ENCODE measurements at regions not wholly inside any gene's neighbourhood (a gene's known extent, or its start where the extent isn't known, plus 50 kb on each side); places are given as distances from the start of the nearest gene placed in this dataset.

GRCh38 chr4:81557306-81557705 is 85.6 kb upstream of the RASGEF1B start:
- no peaks in the 10 kb centered on the region for H3K79me2 ChIP-seq (ENCODE audit: control insufficient read depth, insufficient read depth, low read length)
- no peak for DNase-seq (ENCODE audit: low read depth in 2 of 2)

GRCh38 chr4:81555489-81555888 is 83.8 kb upstream of the RASGEF1B start:
- Histone ChIP-seq H3K36me3 (ENCODE audit: control insufficient read depth, insufficient read depth, low read length) (no peaks in the 10 kb centered on the region), H3K4me2 (ENCODE audit: extremely low read depth, insufficient read depth, low read length) (no peak overlapping the region), H3K9ac (ENCODE audit: insufficient read depth, low read length) (no peak overlapping the region), H3K79me2 (ENCODE audit: control insufficient read depth, insufficient read depth, low read length) (no peaks in the 10 kb centered on the region), H3K27me3 (ENCODE audit: control insufficient read depth, insufficient read depth, low read length) (no peaks in the 10 kb centered on the region), H3K27ac (ENCODE audit: insufficient read depth, low read length) (no peak overlapping the region), H4K20me1 (ENCODE audit: control insufficient read depth, extremely low read depth, insufficient read depth, low read length) (no peaks in the 10 kb centered on the region), H3K4me1 (ENCODE audit: control insufficient read depth, extremely low read depth, insufficient read depth, low read length) (no peaks in the 10 kb centered on the region), H3K9me3 (ENCODE audit: control insufficient read depth, insufficient read depth, low read depth, low read length) (no peaks in the 10 kb centered on the region), H2AFZ (ENCODE audit: low read length) (no peak overlapping the region), H3K4me3 (replicated peaks in 1 of 4; ENCODE audit: control extremely low read depth in 1 of 4, insufficient read depth in 1 of 4, low read depth in 3 of 4, low read length in 4 of 4) (no peak overlapping the region)
- no peak for DNase-seq (ENCODE audit: low read depth in 2 of 2)
- TF ChIP-seq CTCF (conservative IDR thresholded peaks at IDR 0.05 in 1 of 2, IDR thresholded peaks at IDR 0.05 in 1 of 2; ENCODE audit: low read depth in 1 of 2, low read length in 2 of 2): no peak

More at GRCh38 chr4:81557306-81557705, 85.6 kb upstream of the RASGEF1B start:
- Histone ChIP-seq H3K4me1 (ENCODE audit: control insufficient read depth, extremely low read depth, insufficient read depth, low read length) (no peaks in the 10 kb centered on the region), H3K27ac (ENCODE audit: insufficient read depth, low read length) (no peak overlapping the region), H3K4me2 (ENCODE audit: extremely low read depth, insufficient read depth, low read length) (no peak overlapping the region), H3K36me3 (ENCODE audit: control insufficient read depth, insufficient read depth, low read length) (no peaks in the 10 kb centered on the region), H3K27me3 (ENCODE audit: control insufficient read depth, insufficient read depth, low read length) (no peaks in the 10 kb centered on the region), H3K9me3 (ENCODE audit: control insufficient read depth, insufficient read depth, low read depth, low read length) (no peaks in the 10 kb centered on the region), H4K20me1 (ENCODE audit: control insufficient read depth, extremely low read depth, insufficient read depth, low read length) (no peaks in the 10 kb centered on the region), H3K4me3 (replicated peaks in 1 of 4; ENCODE audit: control extremely low read depth in 1 of 4, insufficient read depth in 1 of 4, low read depth in 3 of 4, low read length in 4 of 4) (no peak overlapping the region), H3K9ac (ENCODE audit: insufficient read depth, low read length) (no peak overlapping the region), H2AFZ (ENCODE audit: low read length) (no peak overlapping the region)
- TF ChIP-seq CTCF (conservative IDR thresholded peaks at IDR 0.05 in 1 of 2, IDR thresholded peaks at IDR 0.05 in 1 of 2; ENCODE audit: low read depth in 1 of 2, low read length in 2 of 2): no peak
- TF ChIP-seq EZH2 (IDR thresholded peaks at IDR 0.05; ENCODE audit: low read length, missing control alignments): no peak

- H3K4me3 ChIP-seq (replicated peaks in 1 of 4; ENCODE audit: control extremely low read depth in 1 of 4, insufficient read depth in 1 of 4, low read depth in 3 of 4, low read length in 4 of 4): no peak overlapping the region
- H3K9ac ChIP-seq (ENCODE audit: insufficient read depth, low read length): no peak overlapping the region
- no peaks in the 10 kb centered on the region for H3K36me3 ChIP-seq (ENCODE audit: control insufficient read depth, insufficient read depth, low read length)
- H4K20me1 ChIP-seq (ENCODE audit: control insufficient read depth, extremely low read depth, insufficient read depth, low read length): no peaks in the 10 kb centered on the region
- H3K27me3 ChIP-seq (ENCODE audit: control insufficient read depth, insufficient read depth, low read length): no peaks in the 10 kb centered on the region
- no peaks in the 10 kb centered on the region for H3K4me1 ChIP-seq (ENCODE audit: control insufficient read depth, extremely low read depth, insufficient read depth, low read length)
- DNase-seq (ENCODE audit: low read depth in 2 of 2): no peak
- TF ChIP-seq CTCF (conservative IDR thresholded peaks at IDR 0.05 in 1 of 2, IDR thresholded peaks at IDR 0.05 in 1 of 2; ENCODE audit: low read depth in 1 of 2, low read length in 2 of 2) (no peak), EZH2 (IDR thresholded peaks at IDR 0.05; ENCODE audit: low read length, missing control alignments) (no peak)
- no peak overlapping the region for H2AFZ ChIP-seq (ENCODE audit: low read length)
- H3K4me2 ChIP-seq (ENCODE audit: extremely low read depth, insufficient read depth, low read length): no peak overlapping the region
- H3K27ac ChIP-seq (ENCODE audit: insufficient read depth, low read length): no peak overlapping the region
- H3K79me2 ChIP-seq (ENCODE audit: control insufficient read depth, insufficient read depth, low read length): no peaks in the 10 kb centered on the region
- H3K9me3 ChIP-seq (ENCODE audit: control insufficient read depth, insufficient read depth, low read depth, low read length): no peaks in the 10 kb centered on the region
Measured at GRCh38 chr4:81552086-81552485, 80.4 kb upstream of the RASGEF1B start.
